HG02840 (cell line): ENCODE measurements at regions not wholly inside any gene's neighbourhood (a gene's known extent, or its start where the extent isn't known, plus 50 kb on each side); places are given as distances from the start of the nearest gene placed in this dataset.
"Not testable (repeated sequence)": the region's sequence is repeated elsewhere in the genome, so short reads cannot be mapped to it uniquely, and the experiment has no call there.

Experiments used
- ATAC-seq: cut with Tn5 transposase; IDR thresholded peaks from one replicate; pipeline ENCODE4 v1.9.1; 2021; ENCODE audit warnings: mild to moderate bottlenecking, moderate library complexity, moderate number of reproducible peaks; ENCODE audit not compliant: unreplicated experiment, low FRiP score

- no peak for ATAC-seq
These were observed 561.2 kb upstream of the SALL3 start for GRCh38 chr18:78418379-78418778.

DNA sequence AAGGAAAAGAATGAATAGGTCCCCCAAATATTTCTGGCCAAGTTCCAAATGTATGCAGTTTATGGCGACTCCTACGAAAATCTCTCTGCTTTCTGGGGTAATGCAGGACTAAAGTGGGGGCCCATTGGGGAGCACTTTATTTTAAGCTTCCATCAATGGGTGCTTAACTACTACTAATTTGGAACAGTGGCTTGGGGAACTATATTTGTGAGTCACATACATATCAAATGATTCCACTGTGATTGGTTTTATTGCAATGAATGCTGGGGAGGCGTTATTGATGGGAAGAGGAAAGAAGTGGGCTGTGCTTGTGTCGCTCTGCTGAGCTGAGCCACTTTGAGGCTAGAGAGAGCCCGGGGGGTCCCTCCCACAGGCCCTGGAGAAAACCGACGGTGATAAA lies 560.4 kb upstream of the SALL3 start:
- no peak for ATAC-seq

DNA sequence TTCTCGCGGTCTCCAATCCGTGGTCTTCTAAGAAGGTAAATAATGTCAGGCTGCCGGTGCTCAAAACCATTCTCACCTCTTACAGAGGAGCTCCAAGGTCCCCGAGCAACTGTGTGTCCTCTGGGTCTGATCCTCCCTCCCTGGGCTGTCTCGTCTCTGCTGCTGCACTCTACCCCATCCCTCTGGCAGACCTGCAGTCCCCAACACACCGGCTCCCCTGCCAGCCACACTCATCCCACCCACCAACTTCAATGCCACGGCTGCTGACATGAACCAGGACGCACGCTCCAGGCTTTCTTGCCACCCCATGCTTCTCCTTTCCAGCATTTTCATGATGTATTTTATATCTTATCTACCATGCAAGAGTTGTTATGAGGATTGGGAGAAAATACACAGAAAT lies 559.5 kb upstream of the SALL3 start:
- ATAC-seq, result no peak

DNA sequence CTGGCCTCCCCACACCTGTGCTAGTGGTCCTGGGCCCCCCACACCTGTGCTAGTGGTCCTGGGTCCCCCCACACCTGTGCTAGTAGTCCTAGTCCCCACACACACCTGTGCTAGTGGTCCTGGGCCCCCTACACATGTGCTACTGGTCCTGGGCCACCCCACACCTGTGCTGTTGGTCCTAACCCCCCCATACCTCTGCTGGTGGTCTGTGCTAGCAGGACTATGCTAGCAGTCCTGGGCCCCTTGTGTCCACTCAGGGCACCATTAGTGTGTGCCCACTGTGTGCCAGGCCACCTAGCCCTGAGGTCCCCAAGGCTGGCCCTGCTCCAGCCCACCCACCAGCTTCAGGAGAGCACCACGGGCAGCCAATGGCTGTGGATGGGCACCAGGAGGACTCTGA lies 558.2 kb upstream of the SALL3 start:
- ATAC-seq, result no peak

- ATAC-seq, result no peak
These were observed 557.3 kb upstream of the SALL3 start for GRCh38 chr18:78422336-78422735.

GRCh38 chr18:78423811-78424210 lies 555.8 kb upstream of the SALL3 start:
- ATAC-seq, result no peak

GRCh38 chr18:78424403-78425018 lies 555.1 kb upstream of the SALL3 start:
- ATAC-seq, result no peak

DNA sequence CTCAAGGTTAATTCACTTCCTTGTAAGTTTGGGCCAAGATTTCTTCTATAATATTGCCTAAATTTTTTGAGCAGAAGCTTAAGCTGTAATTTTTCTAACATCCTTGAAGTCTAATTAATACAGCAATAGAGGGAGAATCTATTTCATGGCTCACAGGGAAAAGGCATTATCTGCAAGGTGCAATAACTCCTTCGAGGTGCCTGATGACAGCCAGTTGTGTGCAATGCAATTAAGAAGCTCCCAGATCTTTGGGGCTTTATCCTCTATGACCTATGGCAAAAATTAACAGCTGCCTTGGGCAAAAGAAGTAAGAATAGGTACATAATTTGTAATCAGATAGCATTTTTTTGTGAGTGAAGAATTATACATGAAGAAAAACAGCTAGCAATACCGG lies 554.6 kb upstream of the SALL3 start:
- ATAC-seq, result no peak

- ATAC-seq, result no peak
These were observed 552.5 kb upstream of the SALL3 start for GRCh38 chr18:78427081-78427480.

- ATAC-seq, result no peak
These were observed 550.2 kb upstream of the SALL3 start for GRCh38 chr18:78429127-78430108.

DNA sequence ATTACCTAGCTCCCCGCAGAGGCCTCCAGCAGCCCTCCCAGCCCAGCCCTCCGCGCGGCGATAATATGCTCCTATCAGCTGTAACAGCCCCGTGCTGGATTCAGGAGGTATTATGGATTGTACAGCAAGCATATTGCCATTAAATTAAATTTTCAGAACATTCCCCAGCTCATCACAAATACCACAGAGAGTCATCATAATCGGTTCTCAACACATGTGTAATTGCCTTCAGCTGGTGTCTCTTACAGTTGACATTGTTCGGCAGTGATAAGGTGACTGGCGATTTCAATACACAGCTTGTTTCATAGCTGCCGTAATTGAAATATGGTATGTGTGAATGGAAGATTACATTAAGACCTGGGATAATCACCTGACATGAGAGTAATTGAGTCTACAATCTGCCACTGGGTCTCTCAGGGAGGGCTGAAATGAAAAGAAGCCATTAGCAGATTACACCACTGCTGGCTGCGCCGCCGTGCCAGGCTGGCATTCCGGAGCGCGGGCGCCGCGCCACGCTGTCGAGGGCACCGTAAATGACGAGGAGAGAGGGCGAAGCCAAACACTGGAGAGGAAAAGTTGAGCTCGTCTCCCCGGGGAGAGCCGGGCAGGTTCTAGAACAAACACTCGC lies 549.4 kb upstream of the SALL3 start:
- ATAC-seq, result no peak

DNA sequence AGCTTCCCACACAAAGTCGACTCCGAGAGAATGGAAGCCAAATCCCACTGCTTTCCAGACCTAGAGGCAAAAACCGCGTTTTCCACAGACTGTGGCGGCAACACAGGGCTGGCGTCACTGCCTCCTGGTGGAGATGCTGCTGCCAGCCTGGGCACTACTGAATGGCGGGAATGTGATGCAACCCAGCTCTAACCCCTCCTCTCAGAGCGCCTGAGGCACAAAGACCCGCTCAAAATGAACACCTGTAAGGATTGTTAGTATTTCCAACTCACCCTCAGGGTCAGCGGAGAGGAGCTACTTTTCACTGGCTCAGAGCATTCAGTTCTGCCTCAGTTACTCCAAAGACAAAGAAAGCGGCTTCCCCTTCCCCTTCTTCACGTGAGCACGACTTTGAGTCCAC lies 548.0 kb upstream of the SALL3 start:
- no peak for ATAC-seq

DNA sequence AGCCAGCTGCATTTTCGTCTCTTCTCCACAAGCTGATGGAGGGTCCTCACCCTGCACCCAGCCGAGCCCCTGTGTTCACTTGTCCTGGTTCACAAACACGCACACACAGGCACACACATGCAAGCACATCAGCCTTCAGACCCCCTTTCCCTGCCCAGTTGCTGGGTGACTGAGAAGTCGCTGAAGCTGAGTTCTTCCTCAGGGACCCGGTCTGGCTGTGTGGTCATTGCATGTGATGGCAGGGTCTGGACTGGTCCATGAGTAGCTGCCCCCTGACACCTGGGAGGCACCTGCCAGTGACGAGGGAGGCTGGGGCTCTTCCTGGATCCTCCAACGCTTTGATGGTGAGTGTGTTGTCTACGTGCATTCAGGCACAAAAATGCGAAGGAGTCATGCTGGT lies 546.1 kb upstream of the SALL3 start:
- no peak for ATAC-seq

- no peak for ATAC-seq
These were observed 543.5 kb upstream of the SALL3 start for GRCh38 chr18:78436110-78436509.

GRCh38 chr18:78438235-78438634 lies 541.4 kb upstream of the SALL3 start:
- not testable (repeated sequence) for ATAC-seq

DNA sequence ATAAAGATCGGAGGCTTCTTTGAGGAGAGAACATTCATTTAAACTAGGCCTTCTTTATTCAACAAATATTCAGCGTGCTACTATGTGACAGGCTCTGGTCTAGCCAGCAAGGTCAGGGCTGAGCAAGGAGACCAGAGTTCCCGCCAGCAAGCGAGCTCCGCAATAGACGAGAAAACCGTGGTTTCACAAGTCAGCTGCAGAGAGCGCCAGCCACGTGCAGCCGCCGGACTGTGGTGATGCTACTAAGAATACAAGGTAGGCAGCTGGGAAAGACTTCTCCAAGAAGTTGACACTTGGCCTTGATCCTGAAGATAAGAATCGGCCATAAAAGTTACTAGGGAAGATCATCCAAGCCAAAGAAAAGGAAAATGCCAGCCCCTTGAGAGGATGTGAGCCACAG lies 533.7 kb upstream of the SALL3 start:
- no peak for ATAC-seq

DNA sequence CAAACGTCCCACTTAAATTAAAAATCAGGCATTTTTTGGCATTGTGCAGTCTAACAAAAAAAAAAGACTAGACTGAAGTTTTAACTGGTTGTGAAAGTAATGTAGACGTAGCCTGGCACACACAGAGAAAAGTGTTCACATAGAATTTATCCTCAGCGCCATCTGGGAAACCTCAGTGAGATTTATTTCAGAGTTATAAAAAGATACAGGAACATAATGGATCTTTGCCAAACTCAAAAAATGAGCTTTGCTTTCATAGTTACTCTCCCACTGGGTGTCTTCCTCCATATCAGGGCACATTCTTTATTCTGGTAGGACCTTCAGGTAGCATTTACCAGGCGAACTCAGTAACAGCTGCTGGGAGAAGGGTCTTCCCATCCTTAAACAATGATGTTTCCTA lies 532.4 kb upstream of the SALL3 start:
- no peak for ATAC-seq

GRCh38 chr18:78448106-78448505 lies 531.5 kb upstream of the SALL3 start:
- ATAC-seq, result no peak

GRCh38 chr18:78448591-78448990 lies 531.0 kb upstream of the SALL3 start:
- no peak for ATAC-seq

- no peak for ATAC-seq
These were observed 525.4 kb upstream of the SALL3 start for GRCh38 chr18:78454221-78454620.

DNA sequence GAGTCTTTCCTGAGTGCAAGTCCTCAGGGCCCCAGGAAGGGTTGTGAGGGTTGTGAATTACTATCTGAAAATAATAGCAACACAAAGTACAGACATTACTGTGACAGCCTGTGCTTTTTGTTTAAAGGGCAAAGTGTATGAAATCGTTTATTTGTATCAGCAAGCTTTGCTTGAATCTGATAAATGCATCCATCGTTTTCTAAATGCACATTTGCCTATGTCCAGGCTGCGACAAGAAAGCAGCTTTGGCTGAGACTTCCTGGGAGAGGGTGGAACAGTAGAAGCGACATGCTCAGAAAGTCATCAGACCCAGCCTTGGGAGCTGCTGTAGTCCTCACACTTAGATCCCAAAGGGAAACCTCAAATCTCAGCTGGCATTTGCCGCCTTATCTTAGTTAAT lies 524.2 kb upstream of the SALL3 start:
- ATAC-seq, result no peak
